CD4-positive, alpha-beta T cell treated with Interleukin-6 for 4 hours (primary cell): ENCODE measurements at regions not wholly inside any gene's neighbourhood (a gene's known extent, or its start where the extent isn't known, plus 50 kb on each side); places are given as distances from the start of the nearest gene placed in this dataset.
"Not testable (repeated sequence)": the region's sequence is repeated elsewhere in the genome, so short reads cannot be mapped to it uniquely, and the experiment has no call there.

Source experiments
- DNase-seq: peaks from one replicate; pipeline ENCODE4 v3.0.0-alpha.2; 2020; ENCODE audit warnings: mixed read lengths

GRCh38 chr9:42437057-42437759 is 253.7 kb downstream of the SPATA31A6 start:
- peak; percentile 1 for DNase-seq

GRCh38 chr9:42442680-42443079 is 259.2 kb downstream of the SPATA31A6 start:
- DNase-seq: not testable (repeated sequence)

GRCh38 chr9:42443414-42443813 is 260.0 kb downstream of the SPATA31A6 start:
- DNase-seq: not testable (repeated sequence)

- DNase-seq: not testable (repeated sequence)
Measured at GRCh38 chr9:42461436-42461835, 278.0 kb downstream of the SPATA31A6 start.

- DNase-seq: not testable (repeated sequence)
Measured at GRCh38 chr9:42461863-42462262, 278.4 kb downstream of the SPATA31A6 start.

GRCh38 chr9:42463981-42464380 is 280.5 kb downstream of the SPATA31A6 start:
- not testable (repeated sequence) for DNase-seq

- not testable (repeated sequence) for DNase-seq
Measured at GRCh38 chr9:42470577-42470976, 287.1 kb downstream of the SPATA31A6 start.

GRCh38 chr9:42490989-42491388 is 307.5 kb downstream of the SPATA31A6 start:
- DNase-seq: not testable (repeated sequence)

GRCh38 chr9:42502620-42503264 is 319.3 kb downstream of the SPATA31A6 start:
- DNase-seq: not testable (repeated sequence)

GRCh38 chr9:42508111-42508510 is 324.7 kb downstream of the SPATA31A6 start:
- DNase-seq: not testable (repeated sequence)

GRCh38 chr9:42513535-42513934 is 330.1 kb downstream of the SPATA31A6 start:
- DNase-seq: not testable (repeated sequence)

- DNase-seq: not testable (repeated sequence)
Measured at GRCh38 chr9:42534325-42534983, 351.0 kb downstream of the SPATA31A6 start.

GRCh38 chr9:42534984-42535325 is 351.5 kb downstream of the SPATA31A6 start:
- peak; percentile 8 for DNase-seq

GRCh38 chr9:42550789-42551357 is 367.4 kb downstream of the SPATA31A6 start:
- not testable (repeated sequence) for DNase-seq

GRCh38 chr9:42568530-42568929 is 385.1 kb downstream of the SPATA31A6 start:
- DNase-seq: not testable (repeated sequence)

GRCh38 chr9:42568942-42569556 is 385.6 kb downstream of the SPATA31A6 start:
- DNase-seq: not testable (repeated sequence)

GRCh38 chr9:42577851-42578250 is 394.4 kb downstream of the SPATA31A6 start:
- DNase-seq: not testable (repeated sequence)
